ENCODE measurements at regions not wholly inside any gene's neighbourhood (a gene's known extent, or its start where the extent isn't known, plus 50 kb on each side); places are given as distances from the start of the nearest gene placed in this dataset.
"Not testable (repeated sequence)": the region's sequence is repeated elsewhere in the genome, so short reads cannot be mapped to it uniquely, and the experiment has no call there.

DNA sequence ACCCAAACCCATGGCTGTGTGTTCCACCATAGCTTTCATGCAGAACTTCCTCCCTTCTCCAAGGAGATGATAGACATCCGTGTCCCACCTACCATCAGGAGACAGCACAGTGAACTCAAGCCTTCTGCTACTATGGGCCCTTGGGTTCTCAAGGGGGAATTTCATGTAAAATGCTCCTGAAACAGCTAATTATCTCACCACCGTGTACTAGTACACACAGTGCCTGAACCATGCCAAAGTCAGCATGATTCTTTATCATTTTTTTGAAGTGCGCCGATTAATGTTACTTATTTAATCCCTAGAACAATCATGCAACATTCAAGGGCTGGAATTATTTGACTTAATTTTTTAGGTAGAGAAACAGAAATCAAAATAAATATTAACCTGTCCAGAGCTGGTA lies 147.2 kb downstream of the PPIAL4A start:
- H3K27me3 ChIP-seq; intact Hi-C loops (cut with DNase I): not testable (repeated sequence)
- no CpG with 5 or more reads among the region's 4 CpGs for WGBS, 2 donors

DNA sequence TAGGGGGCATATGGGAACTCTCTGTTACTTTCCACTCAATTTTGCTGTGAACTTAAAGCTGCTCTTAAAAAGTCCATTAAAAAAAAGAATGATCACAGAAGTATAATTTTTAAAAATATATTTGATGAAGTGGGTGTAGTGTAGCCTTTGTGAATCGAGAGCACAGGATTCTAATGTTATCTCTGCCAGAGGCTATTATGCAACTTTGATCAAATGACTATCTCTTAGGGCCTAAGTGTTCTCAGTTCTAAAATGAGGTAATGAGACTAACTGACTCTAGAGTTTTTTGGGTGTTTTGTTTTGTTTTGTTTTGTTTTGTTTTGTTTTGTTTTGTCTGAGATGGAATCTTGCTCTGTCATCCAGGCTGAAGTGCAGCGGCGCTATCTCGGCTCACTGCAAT lies 143.2 kb downstream of the FAM72B start:
- intact Hi-C loops (cut with DNase I); H3K27ac ChIP-seq; H3K27me3 ChIP-seq; DNase-seq; H3K4me3 ChIP-seq; H3K4me1 ChIP-seq; H3K9me3 ChIP-seq; H3K36me3 ChIP-seq: not testable (repeated sequence)
- WGBS, 2 donors = 100% methylated on average over 3 of the region's 4 CpGs; no CpG with 5 or more reads in 1 of the 2 donors

More for the DNA sequence above, 147.2 kb downstream of the PPIAL4A start:
- not testable (repeated sequence) for DNase-seq, H3K36me3 ChIP-seq, H3K4me1 ChIP-seq, H3K9me3 ChIP-seq, H3K4me3 ChIP-seq, H3K27ac ChIP-seq

DNA sequence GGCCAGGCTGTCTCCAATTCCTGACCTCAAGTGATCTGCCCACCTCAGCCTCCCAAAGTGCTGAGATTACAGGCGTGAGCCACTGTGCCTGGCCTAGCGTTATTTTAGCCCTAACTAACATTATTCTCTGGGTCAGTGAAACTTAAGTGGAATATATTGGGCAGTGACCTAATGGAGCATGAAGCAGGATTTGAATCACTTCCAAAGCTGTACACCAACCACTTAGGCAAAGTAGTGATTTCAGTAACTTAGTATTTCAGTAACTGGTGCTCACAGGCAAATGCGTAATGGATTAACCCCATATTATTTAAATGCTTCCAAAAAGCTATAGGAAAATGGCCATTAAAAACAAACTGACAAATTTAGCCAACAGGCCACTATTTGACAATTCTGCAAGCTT lies 142.6 kb downstream of the FAM72B start:
- WGBS, 2 donors = 82 to 96% methylated on average over 3 of the region's 3 CpGs
- H3K27me3 ChIP-seq; H3K4me1 ChIP-seq; H3K27ac ChIP-seq; H3K4me3 ChIP-seq; H3K9me3 ChIP-seq; DNase-seq; intact Hi-C loops (cut with DNase I); H3K36me3 ChIP-seq: not testable (repeated sequence)

DNA sequence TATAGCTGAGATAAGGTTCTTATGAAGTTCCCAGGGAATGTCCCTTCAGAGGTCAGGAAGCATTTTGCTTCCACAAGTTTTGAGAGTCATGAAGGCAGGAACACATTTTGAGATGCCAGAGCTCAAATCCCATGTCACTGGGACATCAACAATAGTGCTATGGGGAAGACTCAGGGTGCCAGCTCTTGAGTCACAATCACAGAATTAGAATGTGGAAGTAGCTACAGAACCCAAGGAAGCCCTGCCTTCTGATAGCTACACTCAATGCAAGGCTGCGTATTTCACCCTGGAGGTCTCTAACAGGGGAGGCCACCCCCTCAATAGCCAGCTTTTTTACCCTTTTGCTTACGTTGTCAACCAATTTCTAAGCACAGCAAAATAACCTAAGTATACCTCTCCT lies 141.3 kb downstream of the FAM72B start:
- H3K9me3 ChIP-seq; H3K27me3 ChIP-seq; DNase-seq; H3K36me3 ChIP-seq; H3K4me3 ChIP-seq; H3K27ac ChIP-seq; intact Hi-C loops (cut with DNase I); H3K4me1 ChIP-seq: not testable (repeated sequence)
- 85 to 88% methylated on average over 2 of the region's 2 CpGs for WGBS, 2 donors

DNA sequence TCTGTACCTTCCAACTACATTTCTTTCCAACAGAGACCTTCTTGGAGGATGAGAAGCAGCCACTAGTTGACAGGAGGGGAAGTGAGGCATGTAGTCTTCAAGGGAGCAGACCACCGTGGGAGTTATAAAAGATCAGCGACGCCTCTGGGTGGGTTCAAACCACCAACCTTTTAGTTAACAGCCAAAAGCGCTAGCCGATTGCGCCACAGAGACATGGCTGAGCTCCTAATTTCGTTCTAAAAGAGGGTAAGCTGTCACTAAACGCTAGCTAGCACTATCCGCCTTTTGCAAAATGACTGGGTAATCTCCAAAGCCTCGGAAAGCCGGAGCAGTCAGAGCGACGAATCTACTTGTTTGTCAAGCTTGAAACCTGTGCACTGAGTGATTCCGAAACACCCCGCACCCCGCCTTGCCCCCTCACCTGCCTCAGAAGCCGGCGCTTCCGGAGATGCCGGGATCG lies 135.8 kb downstream of the FAM72B start:
- WGBS, 2 donors = 8 to 28% methylated on average over 21 of the region's 21 CpGs
- H3K4me3 ChIP-seq; DNase-seq; H3K4me1 ChIP-seq; H3K27ac ChIP-seq; intact Hi-C loops (cut with DNase I); H3K9me3 ChIP-seq; H3K27me3 ChIP-seq; H3K36me3 ChIP-seq: not testable (repeated sequence)

DNA sequence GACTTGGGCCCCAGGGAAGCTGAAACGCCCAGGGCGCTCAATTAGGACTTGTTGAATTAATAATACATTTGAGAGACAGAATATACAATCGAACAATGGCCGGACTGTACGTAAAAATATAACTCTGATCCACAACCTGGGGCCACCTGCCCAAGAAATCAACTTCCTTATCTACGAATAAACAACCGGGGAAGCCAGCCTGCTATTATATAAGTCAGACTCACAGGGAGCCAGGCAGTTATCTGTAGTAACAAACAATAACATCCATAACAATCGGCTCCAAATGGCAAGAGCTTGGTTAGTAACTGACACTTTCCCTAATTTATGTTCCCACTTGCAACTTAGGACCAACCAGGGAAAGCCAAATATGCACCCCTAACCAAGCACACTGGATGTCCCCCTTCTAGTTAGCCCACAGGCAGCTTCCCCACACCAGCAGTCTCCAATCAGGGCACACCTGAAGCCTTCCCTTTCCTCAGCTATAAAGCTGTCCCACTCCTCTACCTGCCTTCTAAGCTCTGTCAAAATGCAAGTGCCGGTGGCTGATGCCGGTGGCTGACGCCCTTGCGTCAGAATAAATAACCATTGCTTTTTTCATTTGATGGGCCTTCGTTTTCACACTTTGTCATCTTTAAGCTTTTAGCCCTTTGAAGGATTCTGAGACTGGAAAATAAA lies 135.2 kb downstream of the FAM72B start:
- H3K27me3 ChIP-seq; H3K27ac ChIP-seq; DNase-seq; intact Hi-C loops (cut with DNase I); H3K4me3 ChIP-seq; H3K36me3 ChIP-seq; H3K9me3 ChIP-seq; H3K4me1 ChIP-seq: not testable (repeated sequence)
- WGBS, 2 donors = 6 to 35% methylated on average over 7 of the region's 13 CpGs

DNA sequence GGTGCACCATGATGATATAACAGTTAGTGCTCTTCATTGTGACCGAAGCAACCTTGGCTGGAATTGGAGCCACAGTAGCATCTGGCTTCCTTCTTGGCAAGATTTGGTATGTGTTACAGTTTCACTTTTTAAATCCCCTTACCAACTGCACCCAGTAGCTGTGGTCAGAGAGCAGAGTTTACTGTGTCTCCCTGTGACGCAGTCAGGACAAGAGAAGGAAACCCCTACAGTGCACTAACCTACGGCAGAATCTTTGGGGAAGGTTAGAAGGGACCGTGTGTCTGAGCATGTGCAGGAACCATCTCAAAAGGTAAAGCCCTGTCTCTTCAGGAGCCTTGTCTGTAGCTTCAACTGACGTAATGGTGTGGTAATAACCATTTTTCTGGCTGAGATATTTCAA lies 134.0 kb downstream of the FAM72B start:
- H3K4me1 ChIP-seq; intact Hi-C loops (cut with DNase I); H3K27ac ChIP-seq; H3K36me3 ChIP-seq; H3K27me3 ChIP-seq; H3K4me3 ChIP-seq; DNase-seq; H3K9me3 ChIP-seq: not testable (repeated sequence)
- 87% methylated on average over 5 of the region's 5 CpGs for WGBS, 2 donors

DNA sequence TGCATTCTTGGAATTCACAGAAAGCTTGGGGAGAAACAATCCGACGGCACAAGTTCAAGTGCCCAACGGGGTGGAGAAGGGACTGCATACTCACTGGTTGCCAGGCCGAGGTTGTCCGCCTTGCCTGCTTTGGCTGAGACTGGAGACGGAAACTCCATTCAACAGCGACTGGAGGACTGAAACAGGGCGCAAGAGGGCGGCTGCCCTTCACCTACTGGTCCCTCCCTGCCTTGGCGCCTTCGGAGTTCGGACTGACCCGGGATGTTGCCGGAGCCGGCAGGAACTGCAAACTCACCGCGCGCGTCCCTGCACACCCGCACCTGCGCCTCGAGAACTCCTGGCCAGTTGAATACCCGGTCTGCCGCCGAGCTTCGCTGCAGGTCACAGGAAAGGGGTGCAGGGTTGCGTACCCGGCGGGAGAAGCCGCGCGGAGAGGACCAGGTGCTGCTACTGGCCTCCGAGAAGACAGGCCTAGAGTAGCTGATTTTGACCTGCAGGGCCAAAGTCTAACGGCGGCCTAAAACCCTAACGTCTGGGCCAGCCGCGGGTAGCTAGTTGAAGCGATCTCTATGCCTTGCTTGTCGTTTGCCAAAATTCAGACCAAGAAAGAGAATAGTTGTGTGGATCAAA lies 132.9 kb downstream of the FAM72B start:
- H3K9me3 ChIP-seq; intact Hi-C loops (cut with DNase I); H3K27ac ChIP-seq; H3K36me3 ChIP-seq; DNase-seq; H3K4me1 ChIP-seq; H3K4me3 ChIP-seq; H3K27me3 ChIP-seq: not testable (repeated sequence)
- WGBS, 2 donors = 37 to 63% methylated on average over 25 to 26 of the region's 40 CpGs

DNA sequence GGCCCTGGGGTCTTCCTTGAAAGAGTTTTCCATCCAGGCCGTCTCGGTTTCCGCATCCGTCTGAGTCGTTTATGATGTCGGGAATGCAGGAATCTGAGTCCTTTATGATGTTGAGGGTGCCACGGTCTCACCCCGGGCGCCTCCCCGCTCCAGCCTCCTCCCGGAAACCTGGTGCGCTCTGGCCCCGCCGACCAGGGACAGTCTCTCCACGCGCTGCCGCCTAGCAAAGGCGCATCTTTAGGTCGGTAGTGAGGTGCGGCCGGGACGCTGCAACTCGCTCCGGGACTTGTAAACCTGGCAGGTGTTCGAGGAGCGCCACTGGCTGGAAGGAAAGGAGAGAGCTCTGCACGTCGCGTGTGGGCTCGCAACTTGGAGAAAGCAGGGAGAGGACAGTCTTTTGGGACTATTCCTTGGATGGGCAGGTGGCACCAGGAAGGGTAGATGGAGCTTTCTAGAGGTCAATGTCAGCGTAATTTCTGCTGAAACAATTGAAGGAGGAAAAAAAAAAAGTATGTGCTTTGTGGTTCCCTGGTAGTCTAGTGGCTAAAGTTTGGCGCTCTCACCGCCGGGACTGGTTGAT lies 132.0 kb downstream of the FAM72B start:
- DNase-seq; H3K9me3 ChIP-seq; H3K27ac ChIP-seq; H3K27me3 ChIP-seq; H3K4me1 ChIP-seq; H3K36me3 ChIP-seq; H3K4me3 ChIP-seq; intact Hi-C loops (cut with DNase I): not testable (repeated sequence)
- WGBS, 2 donors = 5 to 8% methylated on average over 26 to 29 of the region's 34 CpGs

DNA sequence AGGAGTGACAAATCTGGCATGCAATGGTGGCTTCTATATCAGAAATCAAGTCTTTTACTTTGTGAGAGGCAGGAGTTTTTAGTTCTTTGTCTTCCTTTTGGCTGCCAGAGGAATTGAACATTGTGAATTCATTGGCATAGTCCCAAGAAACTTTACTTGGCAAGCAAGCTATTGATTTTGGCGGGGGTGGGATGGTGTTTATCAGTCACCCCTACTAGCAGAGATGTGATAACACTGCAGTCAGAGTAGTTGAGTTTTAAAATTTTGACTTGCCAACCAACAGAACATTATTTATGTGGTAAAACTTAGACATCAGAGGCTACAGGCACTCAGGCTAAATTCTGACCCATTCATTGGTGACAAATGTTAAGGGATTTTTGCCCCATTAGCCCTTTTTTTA lies 129.2 kb downstream of the FAM72B start:
- DNase-seq; H3K27me3 ChIP-seq; H3K9me3 ChIP-seq; H3K27ac ChIP-seq; H3K4me3 ChIP-seq; intact Hi-C loops (cut with DNase I); H3K36me3 ChIP-seq; H3K4me1 ChIP-seq: not testable (repeated sequence)
- no CpG with 5 or more reads among the region's 1 CpG for WGBS, 2 donors

DNA sequence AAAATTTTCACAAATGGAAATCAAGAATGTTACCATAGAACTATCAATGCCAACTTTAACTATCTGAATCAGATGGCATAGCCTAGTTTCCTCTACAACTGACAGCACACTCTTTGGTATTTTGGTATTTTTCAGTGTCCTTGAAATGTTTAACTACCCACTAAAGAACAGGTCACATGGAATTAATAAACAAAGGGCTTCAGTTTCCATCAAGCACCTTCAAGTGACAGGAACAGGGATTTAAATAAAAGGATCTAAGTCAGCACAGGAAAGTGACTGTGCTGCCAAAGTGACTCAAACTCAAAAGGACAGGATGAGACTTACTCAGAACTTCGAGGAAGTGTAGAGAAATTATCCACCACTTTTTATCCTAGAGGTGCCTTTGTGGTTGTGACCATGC lies 117.2 kb downstream of the FAM72B start:
- H3K36me3 ChIP-seq; H3K9me3 ChIP-seq; DNase-seq; H3K4me3 ChIP-seq; H3K27me3 ChIP-seq; H3K4me1 ChIP-seq; intact Hi-C loops (cut with DNase I); H3K27ac ChIP-seq: not testable (repeated sequence)
- 57 to 60% methylated on average over 1 of the region's 1 CpG for WGBS, 2 donors

DNA sequence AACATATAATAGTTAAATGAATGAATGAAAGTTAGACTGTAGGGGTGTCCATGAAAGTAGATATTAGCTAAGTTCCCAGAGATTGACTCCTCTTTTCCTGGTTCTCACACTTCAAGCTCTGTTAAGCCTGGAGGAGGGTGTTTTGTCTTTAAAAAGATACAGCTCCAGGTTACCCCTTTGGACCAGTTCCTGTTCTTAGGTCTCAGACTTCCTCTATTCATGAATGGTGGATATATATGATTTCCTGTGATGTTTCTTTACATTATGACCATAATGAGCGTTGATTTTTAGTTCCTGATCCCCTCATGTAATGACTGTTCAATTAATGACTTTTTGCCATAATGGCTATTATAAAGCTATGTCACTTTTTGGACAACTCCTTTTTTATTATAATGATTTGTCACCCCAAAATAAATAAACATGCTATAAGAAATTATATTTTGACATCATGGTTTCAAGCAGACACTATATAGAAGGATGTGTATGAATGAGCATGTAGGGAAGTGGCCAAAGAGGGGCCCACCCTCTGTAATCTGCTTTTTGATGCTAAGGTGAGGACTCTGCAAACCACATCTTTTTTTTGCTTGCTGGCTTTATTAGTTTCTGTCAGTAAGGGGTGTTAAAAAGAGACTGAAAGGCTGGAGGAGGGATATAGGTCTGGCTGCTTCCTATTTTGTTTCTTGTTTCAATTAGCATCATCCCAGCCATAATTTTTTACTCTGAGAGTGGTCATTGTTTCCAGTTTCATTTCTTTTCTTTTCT lies 115.2 kb downstream of the FAM72B start:
- H3K27ac ChIP-seq; H3K36me3 ChIP-seq; H3K4me1 ChIP-seq; intact Hi-C loops (cut with DNase I); H3K9me3 ChIP-seq; H3K27me3 ChIP-seq; DNase-seq; H3K4me3 ChIP-seq: not testable (repeated sequence)
- no CpG with 5 or more reads among the region's 1 CpG for WGBS, 2 donors

DNA sequence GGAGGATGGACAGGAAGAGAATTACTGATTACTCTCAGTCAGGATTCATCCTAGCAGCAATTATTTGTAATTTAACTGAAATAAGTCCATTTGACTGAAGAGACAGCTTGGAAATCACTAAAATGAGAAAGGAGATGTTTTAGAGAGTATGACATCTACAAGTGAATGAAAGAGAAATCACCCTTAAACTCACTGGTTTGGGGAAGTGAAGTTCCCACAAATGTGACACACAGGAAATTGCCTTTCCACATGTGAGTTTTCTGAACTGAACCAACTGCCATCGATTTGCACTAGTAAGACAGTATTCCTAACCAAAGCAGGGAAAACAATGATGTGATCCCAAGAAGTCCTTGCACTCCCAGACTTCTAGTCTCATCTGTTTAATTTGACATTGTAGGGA lies 110.3 kb downstream of the FAM72B start:
- no CpG with 5 or more reads among the region's 1 CpG for whole genome bisulfite sequencing, 2 donors
- H3K27me3 ChIP-seq; H3K9me3 ChIP-seq; H3K36me3 ChIP-seq; H3K4me1 ChIP-seq; intact Hi-C loops (cut with DNase I); H3K27ac ChIP-seq; DNase-seq; H3K4me3 ChIP-seq: not testable (repeated sequence)

All from sigmoid colon (tissue), 6 donors.